ENCODE measurements at regions not wholly inside any gene's neighbourhood (a gene's known extent, or its start where the extent isn't known, plus 50 kb on each side); places are given as distances from the start of the nearest gene placed in this dataset.
"Not testable (repeated sequence)": the region's sequence is repeated elsewhere in the genome, so short reads cannot be mapped to it uniquely, and the experiment has no call there.

GRCh38 chr5:177941386-177941785 is 54.7 kb downstream of the PROP1 start:
- DNase-seq: not testable (repeated sequence)

- DNase-seq: not testable (repeated sequence)
Observed at GRCh38 chr5:177939246-177940171, 56.5 kb downstream of the PROP1 start.

DNA sequence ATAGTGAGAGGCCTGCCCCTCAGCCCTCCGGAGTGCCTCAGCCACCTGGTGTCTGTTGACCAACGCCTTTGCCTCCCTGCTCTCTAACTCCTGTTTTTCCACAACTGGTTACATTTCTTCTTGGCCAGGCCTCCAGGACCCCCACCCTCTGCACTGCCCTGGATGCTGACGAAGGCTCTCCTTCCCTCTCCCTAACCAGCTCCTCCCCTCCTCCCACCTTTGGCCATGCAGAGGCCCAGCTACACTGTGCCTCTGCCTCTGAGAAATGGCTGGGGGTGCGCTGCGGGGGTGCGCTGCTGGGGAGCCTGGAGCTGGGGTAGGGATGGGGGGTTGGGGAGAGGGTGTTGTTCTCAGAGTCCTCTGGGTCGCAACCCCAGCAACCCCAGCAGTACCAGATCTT is 57.3 kb downstream of the PROP1 start:
- DNase-seq: not testable (repeated sequence)

DNA sequence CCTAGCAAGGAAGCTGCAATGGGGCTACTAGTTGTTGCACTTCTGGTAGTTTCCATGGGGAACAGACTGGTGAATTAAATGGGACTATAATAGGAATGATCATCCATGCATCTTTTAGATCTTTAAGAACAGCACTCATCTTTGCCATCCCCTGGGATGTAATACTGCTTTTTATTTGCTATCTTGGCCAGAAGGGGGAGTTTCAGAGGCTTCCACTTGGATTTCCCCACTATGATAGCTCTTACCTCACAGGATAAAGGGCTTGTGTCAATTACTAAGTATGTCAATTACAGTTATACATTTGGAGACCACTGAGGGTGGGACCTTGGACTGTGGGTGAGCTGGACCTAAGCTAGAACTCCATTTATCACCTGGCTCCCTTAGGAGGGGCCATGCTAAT is 61.8 kb downstream of the PROP1 start:
- not testable (repeated sequence) for DNase-seq

DNA sequence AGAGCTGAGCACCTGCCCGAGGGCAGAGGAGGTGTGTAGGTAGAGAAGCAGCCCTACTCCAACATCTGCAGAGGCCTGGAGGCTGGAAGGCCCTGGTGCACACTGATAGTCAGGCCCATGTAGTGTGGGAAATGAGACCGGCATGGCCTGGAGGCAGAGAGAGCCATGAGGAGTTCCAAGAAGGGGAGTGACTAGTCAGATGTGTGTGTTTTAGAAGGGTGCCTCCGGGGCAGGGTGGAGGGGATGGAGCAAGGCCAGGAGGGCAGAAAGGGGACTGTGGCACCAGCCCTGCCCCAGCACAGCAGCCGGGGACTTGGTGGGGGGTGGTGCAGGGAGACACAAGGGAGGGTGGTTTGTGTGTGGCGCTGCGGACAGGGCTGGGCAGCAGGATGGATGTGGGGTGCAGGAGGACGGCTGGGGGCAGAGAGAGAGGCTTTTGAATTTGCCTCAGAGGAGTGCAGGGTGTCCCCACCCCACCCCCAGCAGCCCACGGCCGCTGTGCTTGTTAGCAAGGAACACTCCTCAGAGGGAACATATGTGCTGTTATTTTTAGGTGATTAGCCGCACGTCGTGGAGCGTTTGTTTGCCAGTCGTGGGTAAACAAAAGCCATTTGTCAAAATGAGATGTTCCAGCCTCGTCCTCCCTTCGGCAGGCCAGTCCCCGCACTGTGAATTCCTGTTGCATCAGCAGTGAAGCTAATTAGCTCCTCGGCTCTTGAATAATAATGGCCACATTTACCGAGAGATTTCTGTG is 65.6 kb downstream of the PROP1 start:
- not testable (repeated sequence) for DNase-seq

DNA sequence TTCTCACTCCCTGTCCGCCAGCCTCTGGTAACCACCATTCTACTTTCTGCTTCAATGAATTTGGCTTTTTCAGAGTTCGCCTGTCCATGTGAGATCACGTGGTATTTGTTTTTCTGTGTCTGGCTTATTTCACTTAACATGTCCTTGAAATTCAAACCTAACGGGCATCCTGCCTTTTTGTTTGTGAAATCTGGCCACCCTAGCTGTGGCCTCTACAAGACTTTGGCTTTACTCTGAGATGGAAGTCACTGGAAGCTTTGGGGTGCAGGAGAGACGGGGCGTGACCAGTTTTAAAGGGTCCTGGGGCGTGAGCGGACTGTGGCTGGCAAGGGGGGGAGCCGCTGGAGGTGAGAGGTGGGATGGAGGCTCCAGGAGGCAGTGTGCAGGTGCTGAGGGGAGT is 66.4 kb downstream of the PROP1 start:
- DNase-seq: not testable (repeated sequence)

DNA sequence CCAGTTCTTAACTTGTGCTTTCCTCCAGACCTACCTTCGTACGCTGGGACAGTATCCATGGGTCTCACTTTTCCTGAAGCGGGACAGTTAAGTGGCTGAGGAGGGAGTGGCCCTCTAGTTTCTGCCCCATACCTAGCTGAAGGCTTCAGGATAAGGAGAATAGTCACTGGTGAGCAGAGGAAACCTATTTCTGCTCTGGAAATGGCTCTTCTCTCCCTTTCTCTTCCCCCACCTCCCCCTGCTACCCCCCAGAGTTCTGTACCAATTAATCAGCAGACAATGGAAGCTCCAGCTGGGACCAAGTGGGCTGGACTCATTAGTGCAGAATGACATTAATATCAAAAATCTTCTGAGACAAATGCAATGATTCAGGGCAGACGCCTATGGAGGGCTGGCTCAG is 68.5 kb downstream of the PROP1 start:
- DNase-seq: not testable (repeated sequence)

- not testable (repeated sequence) for DNase-seq
Observed at GRCh38 chr5:177924577-177924976, 71.5 kb downstream of the PROP1 start.

DNA sequence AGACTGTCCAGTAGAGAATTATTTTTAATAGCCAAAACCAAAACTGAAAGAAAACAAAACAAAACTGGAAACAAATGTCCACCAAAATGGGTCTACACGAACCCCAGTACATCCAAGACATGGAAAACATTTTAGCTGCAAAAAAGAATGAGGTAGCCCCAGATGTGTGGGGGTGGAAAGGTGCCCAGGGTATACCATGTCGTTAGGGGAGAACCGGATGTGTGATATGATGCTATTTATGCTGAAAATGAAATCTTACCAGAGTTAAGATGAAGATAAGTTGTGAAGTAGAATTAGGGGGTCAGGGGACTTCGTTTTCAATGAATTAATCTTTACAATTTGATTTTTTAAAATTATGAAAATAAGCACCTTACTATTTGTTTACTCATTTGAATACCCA is 72.2 kb downstream of the PROP1 start:
- not testable (repeated sequence) for DNase-seq

DNA sequence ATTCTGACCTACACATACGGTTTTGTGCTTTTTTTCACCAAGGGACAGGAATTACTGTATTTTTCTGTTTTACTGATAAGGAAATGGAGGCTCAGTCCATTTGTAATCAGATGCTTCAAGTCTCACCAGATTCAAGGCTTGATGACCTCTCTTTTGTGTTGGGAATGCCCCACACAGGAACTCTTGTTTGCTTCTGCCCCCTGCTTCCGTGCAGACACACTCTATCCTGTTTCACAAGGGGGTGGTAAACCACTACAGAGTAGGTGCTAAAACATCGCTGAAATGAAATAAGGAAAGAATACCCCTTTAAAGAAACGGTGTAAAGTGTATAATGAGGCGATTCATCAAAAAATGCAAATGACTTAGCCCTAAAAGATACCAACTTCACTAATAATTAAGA is 72.9 kb downstream of the PROP1 start:
- not testable (repeated sequence) for DNase-seq

GRCh38 chr5:177909261-177909660 is 86.8 kb downstream of the PROP1 start:
- DNase-seq: not testable (repeated sequence)

GRCh38 chr5:177902806-177903205 is 93.2 kb downstream of the PROP1 start:
- not testable (repeated sequence) for DNase-seq

DNA sequence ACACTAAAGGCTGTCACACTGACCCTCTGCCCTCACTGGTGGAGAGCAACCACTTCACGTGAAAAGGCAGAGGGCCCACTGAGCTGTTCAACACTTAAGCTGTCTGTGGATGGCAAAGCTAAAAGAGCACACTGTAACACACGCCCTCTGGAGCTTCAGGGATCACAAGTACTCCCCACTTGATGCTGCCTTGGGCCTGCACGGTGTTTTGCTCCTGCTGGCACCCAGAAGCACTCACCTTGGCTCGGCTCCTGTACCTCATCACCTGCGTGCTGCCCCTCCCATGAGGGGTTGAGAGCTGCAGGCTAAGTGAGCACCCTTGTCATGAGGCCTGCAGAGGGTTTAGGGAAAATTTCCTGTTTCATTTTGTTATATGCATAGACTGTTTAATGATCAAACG is 96.0 kb downstream of the PROP1 start:
- DNase-seq: not testable (repeated sequence)

DNA sequence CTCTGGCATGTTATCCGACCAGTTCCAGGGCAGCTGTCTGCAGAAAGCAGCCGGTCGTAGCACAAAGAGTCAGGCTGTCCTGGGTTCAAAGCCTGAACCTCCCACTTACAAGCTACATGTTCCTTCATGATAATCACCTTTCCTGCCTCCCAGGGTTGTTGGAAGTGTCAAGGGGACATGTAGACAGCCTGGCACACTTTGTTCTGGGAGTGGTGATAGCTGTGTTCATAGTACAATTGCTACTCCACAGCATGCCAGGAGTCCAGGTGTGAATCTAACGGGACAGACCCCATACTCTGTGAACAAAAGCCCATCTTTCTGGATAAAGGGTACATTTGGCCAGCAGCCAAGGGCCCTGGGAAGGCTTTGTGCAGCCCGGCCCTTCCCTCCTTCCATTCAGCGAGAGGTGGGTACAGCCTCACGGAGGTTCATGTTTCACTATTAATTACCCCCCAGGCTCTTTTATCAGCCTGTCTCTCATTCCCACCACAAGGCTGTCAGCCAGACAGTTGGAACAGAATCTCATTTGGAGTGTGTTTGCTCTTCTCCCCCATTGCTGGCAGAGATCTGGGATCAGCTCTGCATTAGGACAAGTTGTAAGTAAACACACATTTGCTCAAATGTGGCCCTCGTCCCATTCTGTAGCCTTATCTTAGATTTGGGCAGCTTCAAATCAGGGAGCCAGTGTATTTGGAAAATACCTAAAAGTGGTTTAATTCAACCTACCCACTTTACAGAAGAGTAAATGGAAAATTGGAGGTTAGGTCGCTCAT is 101.2 kb downstream of the PROP1 start:
- not testable (repeated sequence) for DNase-seq

- not testable (repeated sequence) for DNase-seq
Observed at GRCh38 chr5:177892357-177892665, 103.7 kb downstream of the PROP1 start.

DNA sequence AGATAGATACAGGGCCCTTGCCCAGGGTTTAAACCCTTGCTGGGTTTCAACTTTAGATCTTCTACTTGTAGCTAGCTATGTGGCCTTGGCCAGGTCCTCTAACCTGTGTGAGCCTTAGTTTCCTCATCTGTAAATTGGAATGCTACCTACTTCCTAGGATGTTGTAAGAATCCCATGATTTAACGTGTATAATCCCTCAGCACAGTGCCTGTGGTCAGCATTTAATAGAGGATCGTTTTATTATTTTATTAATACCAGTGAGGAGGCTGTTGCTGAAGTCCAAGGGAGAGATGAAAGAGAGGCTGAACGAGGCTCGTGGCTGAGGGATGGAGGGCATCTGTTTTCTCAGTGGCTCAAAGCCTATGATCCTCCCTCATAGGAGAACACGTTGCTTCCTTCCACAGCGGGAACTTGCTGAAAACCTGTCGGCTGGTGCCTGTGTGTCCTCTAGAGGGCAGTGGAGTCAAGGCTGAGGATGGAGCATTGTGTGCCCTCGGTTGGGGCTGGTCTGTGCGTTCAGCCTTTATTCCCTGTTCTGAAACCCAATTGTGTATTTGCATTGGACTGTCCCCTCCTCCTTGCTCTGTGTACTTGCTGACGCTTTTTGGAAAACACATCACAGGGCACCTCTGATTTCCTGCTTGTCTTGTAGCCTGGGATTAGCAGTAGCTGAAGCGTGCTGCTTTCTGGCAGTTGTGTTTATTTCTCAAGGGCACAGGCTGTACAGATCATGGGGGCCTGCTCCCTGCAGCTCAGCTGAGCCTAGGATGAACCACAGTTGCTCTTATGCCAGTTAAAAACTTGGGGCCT is 104.3 kb downstream of the PROP1 start:
- peak; percentile 41 for DNase-seq

DNA sequence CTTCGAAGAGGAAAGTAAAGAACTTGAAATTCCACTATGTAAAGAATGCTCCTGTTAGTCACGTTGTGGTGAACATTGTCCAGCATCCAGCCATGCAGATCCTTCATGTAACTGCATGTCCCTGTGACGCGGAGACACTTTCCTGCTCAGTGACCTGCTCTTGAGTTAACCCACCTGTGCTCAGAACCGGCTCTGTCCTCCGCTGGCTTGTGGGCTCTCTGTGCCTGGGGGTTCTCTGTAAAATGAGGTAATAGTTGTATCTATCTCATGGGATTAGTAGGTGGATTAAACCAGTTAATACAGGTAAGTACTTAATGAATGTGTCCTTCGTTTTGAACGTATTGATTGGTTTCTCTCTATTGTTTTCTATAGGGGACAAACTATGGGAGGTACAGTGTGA is 100.6 kb upstream of the FAM153A start:
- DNase-seq: not testable (repeated sequence)

- DNase-seq: not testable (repeated sequence)
Observed at GRCh38 chr5:177875900-177876238, 93.2 kb upstream of the FAM153A start.

GRCh38 chr5:177875013-177875899 is 92.6 kb upstream of the FAM153A start:
- DNase-seq: peak; percentile 9

DNA sequence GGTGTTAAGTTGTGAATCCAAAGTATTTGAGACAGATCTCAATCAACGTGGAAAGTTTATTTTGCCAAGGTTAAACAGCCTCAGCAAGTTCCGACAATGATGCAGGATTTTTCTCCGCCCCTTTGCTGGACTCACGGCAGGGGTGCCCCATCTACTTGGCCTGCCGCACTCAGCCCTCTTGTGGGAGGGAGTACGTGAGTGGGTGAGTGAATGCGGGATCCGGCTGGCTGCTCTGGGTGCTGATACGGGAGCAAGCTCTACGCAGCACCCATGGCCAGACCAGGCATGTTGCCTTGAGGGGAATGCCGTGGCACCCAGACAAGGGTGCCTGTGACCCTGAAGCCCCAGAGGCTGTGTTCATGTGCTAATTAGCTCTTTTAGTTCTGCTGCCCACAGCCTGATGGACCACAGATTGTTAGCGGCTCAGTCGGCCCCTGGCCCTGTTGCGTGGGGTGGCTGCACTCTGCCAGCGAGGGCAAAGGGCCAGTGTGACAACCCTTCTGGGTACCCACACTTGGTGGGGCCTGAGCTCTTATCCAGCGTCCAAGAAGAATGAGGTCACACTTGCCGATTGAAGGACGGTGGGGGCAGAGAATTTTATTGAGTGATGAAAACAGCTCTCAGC is 81.2 kb upstream of the FAM153A start:
- DNase-seq: not testable (repeated sequence)
